GM12874 (cell line): ENCODE measurements at regions not wholly inside any gene's neighbourhood (a gene's known extent, or its start where the extent isn't known, plus 50 kb on each side); places are given as distances from the start of the nearest gene placed in this dataset.

Source experiments
- CTCF ChIP-seq: IDR thresholded peaks from 2 replicates; pipeline ENCODE4 v1.5.1; 2011; ENCODE audit warnings: low read depth, mild to moderate bottlenecking, control low read depth, low read length, moderate library complexity; ENCODE audit not compliant: insufficient read depth

DNA sequence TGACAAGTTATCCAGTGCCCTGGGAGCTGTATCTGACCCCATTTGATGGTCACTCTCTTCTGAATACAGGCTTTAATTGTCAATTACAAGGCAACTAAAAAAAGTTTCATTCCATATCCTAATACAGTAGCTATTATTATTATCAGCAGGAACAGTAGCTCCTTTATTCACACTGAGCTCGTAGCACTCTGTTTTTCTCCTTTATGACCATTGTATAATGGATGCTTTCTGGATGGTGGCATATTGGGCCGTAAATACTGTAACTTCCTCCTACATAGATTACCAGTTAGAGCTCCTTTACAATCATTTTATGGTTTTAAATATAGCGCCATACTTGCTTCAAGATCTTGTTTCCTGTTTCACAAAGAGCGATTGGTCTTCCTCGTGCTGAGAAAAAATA lies 1040.3 kb downstream of the TSN start:
- no peak for TF ChIP-seq CTCF

GRCh38 chr2:122799391-122799790 lies 1043.9 kb downstream of the TSN start:
- TF ChIP-seq CTCF, result no peak

- TF ChIP-seq CTCF, result no peak
These were observed 1045.3 kb downstream of the TSN start for GRCh38 chr2:122800781-122801180.

- TF ChIP-seq CTCF, result no peak
These were observed 1049.0 kb downstream of the TSN start for GRCh38 chr2:122804494-122804893.

DNA sequence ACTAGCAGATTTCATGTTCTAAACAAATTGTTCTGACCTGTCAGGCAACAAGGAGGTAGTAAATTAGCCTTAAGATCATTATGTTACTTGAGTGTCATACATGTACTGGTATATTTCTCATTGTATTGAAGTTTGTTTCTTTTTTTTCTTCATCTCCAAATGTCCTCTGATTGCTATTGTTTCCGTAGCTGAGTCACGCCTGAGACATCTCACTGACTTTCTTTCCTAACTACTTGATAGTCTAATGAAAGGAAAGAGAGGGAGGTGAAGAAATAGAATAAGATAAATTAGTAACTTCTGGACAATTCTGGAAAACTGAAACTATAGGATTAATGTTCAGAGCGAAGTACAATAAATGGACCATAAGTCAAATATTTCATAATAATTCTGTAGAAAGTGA lies 1049.9 kb downstream of the TSN start:
- no peak for TF ChIP-seq CTCF

DNA sequence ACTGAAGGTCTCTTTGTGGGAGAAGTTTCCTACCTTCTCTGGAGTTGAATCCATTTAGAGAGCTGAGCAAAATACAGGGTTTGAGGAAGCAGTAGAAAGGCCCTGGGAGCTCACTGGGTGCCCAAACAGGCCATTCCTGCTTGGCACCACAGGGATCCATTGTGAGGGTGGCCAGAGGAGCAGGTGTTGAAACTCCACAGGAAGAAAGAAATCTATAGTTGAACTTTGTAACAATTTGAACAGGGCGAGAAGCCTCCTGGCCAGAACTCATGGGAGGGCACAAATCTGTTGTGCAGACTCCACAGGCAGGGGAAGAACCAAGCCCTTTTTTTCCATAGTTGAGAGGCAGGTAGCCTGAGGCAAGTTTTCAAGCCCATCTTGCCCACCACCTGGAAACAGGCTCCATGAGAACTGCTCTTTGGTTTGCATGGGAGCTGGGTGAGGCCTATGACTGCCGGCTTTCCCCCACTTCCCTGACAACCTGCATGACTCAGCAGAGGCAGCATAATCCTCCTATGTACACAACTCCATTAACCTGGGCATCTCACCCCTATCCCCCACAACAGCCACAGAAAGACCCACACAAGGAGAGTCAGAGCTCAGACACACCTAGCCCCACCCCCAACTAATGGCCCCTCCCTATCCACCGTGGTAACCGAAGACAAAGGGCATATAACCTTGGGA lies 1053.0 kb downstream of the TSN start:
- TF ChIP-seq CTCF, result no peak

- TF ChIP-seq CTCF, result no peak
These were observed 1059.7 kb downstream of the TSN start for GRCh38 chr2:122815120-122815519.

GRCh38 chr2:122816803-122817202 lies 1061.4 kb downstream of the TSN start:
- TF ChIP-seq CTCF, result no peak
